ENCODE measurements at regions not wholly inside any gene's neighbourhood (a gene's known extent, or its start where the extent isn't known, plus 50 kb on each side); places are given as distances from the start of the nearest gene placed in this dataset.
"Not testable (repeated sequence)": the region's sequence is repeated elsewhere in the genome, so short reads cannot be mapped to it uniquely, and the experiment has no call there.

DNA sequence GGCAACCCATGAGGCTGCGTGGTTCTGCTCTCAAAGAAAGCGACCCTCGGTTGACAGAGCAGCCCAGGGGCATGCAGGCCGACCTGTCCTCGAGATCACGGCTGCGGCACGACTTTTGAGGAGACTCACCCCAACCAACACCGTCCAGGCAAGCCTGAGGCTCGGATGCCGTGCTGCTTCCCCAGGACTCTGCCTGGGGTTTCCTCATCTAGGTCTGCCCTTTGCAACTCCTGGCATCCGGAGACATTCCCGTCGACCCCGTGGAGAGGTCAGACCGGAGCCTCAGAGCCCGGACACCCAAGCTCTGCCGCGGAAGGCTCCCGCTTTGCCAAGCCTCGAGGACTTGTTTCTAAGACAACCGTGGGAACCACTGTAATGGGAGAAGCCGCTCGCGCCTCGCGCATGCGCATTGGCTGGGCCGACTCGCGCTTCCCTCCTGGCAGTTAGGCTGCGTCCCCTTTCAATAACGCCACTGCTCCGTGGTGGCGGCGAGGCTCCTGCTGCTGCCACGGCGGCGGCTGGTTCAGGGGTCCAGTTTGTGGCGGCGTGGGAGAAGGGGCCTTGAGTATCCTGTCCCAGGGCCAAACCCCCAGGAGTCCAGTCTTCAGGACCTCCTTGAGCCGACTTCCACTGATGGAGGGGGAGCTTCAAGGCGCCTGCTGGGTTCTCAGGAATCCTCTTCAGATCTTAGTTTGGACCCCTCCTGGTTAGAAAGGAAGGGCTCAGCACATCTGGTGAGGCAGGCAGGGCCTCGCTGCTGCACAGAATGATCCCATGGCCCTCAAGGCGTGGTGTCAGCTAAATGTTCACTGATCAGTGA lies 101.7 kb upstream of the ZNF337 start:
- not testable (repeated sequence) for H3K4me3 Mint-ChIP-seq; H3K27ac Mint-ChIP-seq; H3K9me3 Mint-ChIP-seq (ENCODE audit: low read depth); H3K36me3 Mint-ChIP-seq; H3K4me1 Mint-ChIP-seq (ENCODE audit: low read depth); H3K27me3 Mint-ChIP-seq

DNA sequence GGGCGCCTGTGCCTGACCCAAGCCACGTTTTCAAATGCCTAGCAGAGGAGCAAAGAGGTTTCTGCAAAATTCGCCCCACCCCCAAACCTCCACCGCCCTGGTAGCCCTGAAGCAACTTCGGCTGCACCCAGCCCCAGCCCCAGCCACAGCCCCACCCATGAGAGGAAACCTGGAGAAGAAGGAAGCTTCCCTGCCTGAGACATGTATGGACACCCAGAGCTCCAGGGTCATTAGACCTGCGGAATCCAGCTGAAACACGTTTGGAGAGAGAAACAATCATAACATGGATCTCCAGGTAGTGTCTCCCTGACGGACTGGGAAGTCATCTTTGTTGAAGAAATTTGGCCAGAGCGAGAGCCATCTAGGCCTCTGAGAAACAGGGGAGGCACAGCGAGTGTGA lies 100.4 kb upstream of the ZNF337 start:
- H3K27ac Mint-ChIP-seq; H3K36me3 Mint-ChIP-seq; H3K4me3 Mint-ChIP-seq; H3K9me3 Mint-ChIP-seq (ENCODE audit: low read depth); H3K4me1 Mint-ChIP-seq (ENCODE audit: low read depth); H3K27me3 Mint-ChIP-seq: not testable (repeated sequence)

GRCh38 chr20:25777241-25777640 lies 80.6 kb upstream of the ZNF337 start:
- not testable (repeated sequence) for H3K4me3 Mint-ChIP-seq; H3K9me3 Mint-ChIP-seq (ENCODE audit: low read depth); H3K27me3 Mint-ChIP-seq; H3K27ac Mint-ChIP-seq; H3K36me3 Mint-ChIP-seq; H3K4me1 Mint-ChIP-seq (ENCODE audit: low read depth)

- not testable (repeated sequence) for H3K4me3 Mint-ChIP-seq; H3K36me3 Mint-ChIP-seq; H3K4me1 Mint-ChIP-seq (ENCODE audit: low read depth); H3K9me3 Mint-ChIP-seq (ENCODE audit: low read depth); H3K27me3 Mint-ChIP-seq; H3K27ac Mint-ChIP-seq
These were observed 78.1 kb upstream of the ZNF337 start for GRCh38 chr20:25774711-25775110.

DNA sequence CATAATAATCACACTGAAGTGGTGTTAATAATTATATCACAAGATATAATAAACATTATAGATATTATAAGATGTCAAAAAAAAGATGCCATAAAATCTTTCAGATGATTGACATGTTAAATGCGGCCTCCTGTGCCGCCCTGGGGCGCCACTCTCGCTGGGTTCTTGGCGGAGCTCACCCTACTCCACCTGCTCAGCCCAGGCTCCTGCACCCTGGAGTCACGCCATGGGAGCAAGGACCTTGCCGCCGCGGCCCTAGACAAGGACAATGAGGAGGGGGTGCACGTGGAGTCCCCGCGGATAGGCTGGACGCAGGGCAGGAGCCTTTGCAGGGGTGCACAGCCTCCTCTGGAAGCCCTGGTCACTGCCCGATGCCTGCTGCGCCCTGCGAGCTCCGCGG lies 77.5 kb upstream of the ZNF337 start:
- not testable (repeated sequence) for H3K27me3 Mint-ChIP-seq; H3K4me3 Mint-ChIP-seq; H3K9me3 Mint-ChIP-seq (ENCODE audit: low read depth); H3K4me1 Mint-ChIP-seq (ENCODE audit: low read depth); H3K27ac Mint-ChIP-seq; H3K36me3 Mint-ChIP-seq

DNA sequence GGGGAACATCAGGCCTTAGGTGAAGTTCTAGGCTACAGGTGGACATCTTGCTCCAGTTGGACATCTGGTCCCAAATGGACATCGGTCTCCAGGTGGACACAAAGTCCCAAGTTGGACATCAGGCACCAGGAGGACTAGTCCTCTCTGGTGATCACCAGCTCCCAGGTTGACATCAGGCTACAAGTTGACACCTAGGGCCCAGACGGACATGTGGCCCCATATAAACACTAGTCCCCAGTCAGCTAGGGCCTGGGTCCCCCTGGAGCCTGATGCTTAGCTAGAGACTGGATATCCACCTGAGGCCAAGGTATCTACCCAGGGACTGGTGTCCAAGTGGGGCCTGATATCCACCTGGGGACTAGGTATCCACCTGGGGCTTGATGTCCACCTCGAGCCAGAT lies 75.8 kb upstream of the ZNF337 start:
- not testable (repeated sequence) for H3K27me3 Mint-ChIP-seq; H3K4me3 Mint-ChIP-seq; H3K4me1 Mint-ChIP-seq (ENCODE audit: low read depth); H3K27ac Mint-ChIP-seq; H3K9me3 Mint-ChIP-seq (ENCODE audit: low read depth); H3K36me3 Mint-ChIP-seq

GRCh38 chr20:25771818-25772217 lies 75.2 kb upstream of the ZNF337 start:
- not testable (repeated sequence) for H3K27ac Mint-ChIP-seq; H3K27me3 Mint-ChIP-seq; H3K4me1 Mint-ChIP-seq (ENCODE audit: low read depth); H3K4me3 Mint-ChIP-seq; H3K36me3 Mint-ChIP-seq; H3K9me3 Mint-ChIP-seq (ENCODE audit: low read depth)

GRCh38 chr20:25761596-25761995 lies 64.9 kb upstream of the ZNF337 start:
- H3K36me3 Mint-ChIP-seq: no peaks in the 10 kb centered on the region
- no peak overlapping the region for H3K27ac Mint-ChIP-seq
- H3K9me3 Mint-ChIP-seq (ENCODE audit: low read depth): no peaks in the 10 kb centered on the region
- H3K4me3 Mint-ChIP-seq: no peak overlapping the region
- H3K4me1 Mint-ChIP-seq (ENCODE audit: low read depth): no peaks in the 10 kb centered on the region
- no peaks in the 10 kb centered on the region for H3K27me3 Mint-ChIP-seq

GRCh38 chr20:25761046-25761445 lies 64.4 kb upstream of the ZNF337 start:
- not testable (repeated sequence) for H3K9me3 Mint-ChIP-seq (ENCODE audit: low read depth); H3K27ac Mint-ChIP-seq; H3K36me3 Mint-ChIP-seq

GRCh38 chr20:25750765-25751696 lies 54.4 kb upstream of the ZNF337 start:
- Mint-ChIP-seq H3K27ac (no peak overlapping the region), H3K27me3 (no peaks in the 10 kb centered on the region), H3K36me3 (no peaks in the 10 kb centered on the region), H3K4me1 (ENCODE audit: low read depth) (peaks cover 16% of the 10 kb centered on the region), H3K9me3 (ENCODE audit: low read depth) (no peaks in the 10 kb centered on the region), H3K4me3 (peak overlapping the region; percentile 90)

More at GRCh38 chr20:25761046-25761445, 64.4 kb upstream of the ZNF337 start:
- H3K4me1 Mint-ChIP-seq (ENCODE audit: low read depth); H3K27me3 Mint-ChIP-seq; H3K4me3 Mint-ChIP-seq: not testable (repeated sequence)

GRCh38 chr20:25750220-25750764 lies 53.6 kb upstream of the ZNF337 start:
- H3K36me3 Mint-ChIP-seq: no peaks in the 10 kb centered on the region
- no peaks in the 10 kb centered on the region for H3K9me3 Mint-ChIP-seq (ENCODE audit: low read depth)
- no peak overlapping the region for H3K27ac Mint-ChIP-seq
- H3K27me3 Mint-ChIP-seq: no peaks in the 10 kb centered on the region
- H3K4me3 Mint-ChIP-seq: peak overlapping the region; percentile 90
- peaks cover 16% of the 10 kb centered on the region for H3K4me1 Mint-ChIP-seq (ENCODE audit: low read depth)

DNA sequence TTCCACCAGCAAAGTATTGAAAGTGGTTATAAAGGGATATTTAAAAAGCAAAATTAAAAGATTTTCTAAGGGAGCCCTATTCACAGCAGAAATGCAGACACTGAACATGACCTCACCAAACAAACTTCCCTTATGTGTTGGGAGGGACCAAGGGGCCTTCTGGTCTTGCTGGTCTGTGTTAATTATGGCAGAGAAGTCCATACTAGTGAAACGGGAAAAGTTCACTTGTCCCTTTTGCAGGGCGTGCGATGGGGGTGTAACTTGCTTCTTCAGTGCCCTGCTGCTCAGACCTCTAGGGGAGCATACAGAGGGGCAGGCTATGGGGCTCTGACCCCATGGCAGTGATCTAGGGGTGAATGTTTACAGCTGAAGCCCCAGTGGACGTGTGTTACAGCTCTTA lies 53.0 kb upstream of the ZNF337 start:
- Mint-ChIP-seq H3K4me3 (peak overlapping the region; percentile 7), H3K27me3 (no peaks in the 10 kb centered on the region), H3K27ac (no peak overlapping the region), H3K9me3 (ENCODE audit: low read depth) (no peaks in the 10 kb centered on the region), H3K36me3 (no peaks in the 10 kb centered on the region), H3K4me1 (ENCODE audit: low read depth) (peaks cover 15% of the 10 kb centered on the region)

All from activated naive CD8-positive, alpha-beta T cell (primary cell).